Dendritic cell treated with granulocyte-macrophage colony-stimulating factor and Interleukin-4, amounts not matched to agents 40 ng/mL and 50 ng/mL, for 4 days (primary cell): ENCODE measurements at regions not wholly inside any gene's neighbourhood (a gene's known extent, or its start where the extent isn't known, plus 50 kb on each side); places are given as distances from the start of the nearest gene placed in this dataset.

Source experiments
- H3K27ac Mint-ChIP-seq: one replicate; pipeline ENCODE4 v1.8.0; 2022; ENCODE audit warnings: mild to moderate bottlenecking, mixed read lengths
- H3K27me3 Mint-ChIP-seq: one replicate; pipeline ENCODE4 v1.8.0; 2022; ENCODE audit warnings: mild to moderate bottlenecking, mixed read lengths
- H3K36me3 Mint-ChIP-seq: one replicate; pipeline ENCODE4 v1.8.0; 2022; ENCODE audit warnings: low read depth, mixed read lengths
- H3K4me1 Mint-ChIP-seq: one replicate; pipeline ENCODE4 v1.8.0; 2022; ENCODE audit warnings: low read depth, mixed read lengths
- H3K4me3 Mint-ChIP-seq: one replicate; pipeline ENCODE4 v1.8.0; 2022; ENCODE audit warnings: mild to moderate bottlenecking, moderate library complexity, mixed read lengths
- H3K9me3 Mint-ChIP-seq: one replicate; pipeline ENCODE4 v1.8.0; 2022; ENCODE audit warnings: mixed read lengths
- intact Hi-C: fragments of 100-400 bp; cut with micrococcal nuclease; formaldehyde crosslinking; loops from one replicate; pipeline ENCODE4 v1.15.0; 2022

DNA sequence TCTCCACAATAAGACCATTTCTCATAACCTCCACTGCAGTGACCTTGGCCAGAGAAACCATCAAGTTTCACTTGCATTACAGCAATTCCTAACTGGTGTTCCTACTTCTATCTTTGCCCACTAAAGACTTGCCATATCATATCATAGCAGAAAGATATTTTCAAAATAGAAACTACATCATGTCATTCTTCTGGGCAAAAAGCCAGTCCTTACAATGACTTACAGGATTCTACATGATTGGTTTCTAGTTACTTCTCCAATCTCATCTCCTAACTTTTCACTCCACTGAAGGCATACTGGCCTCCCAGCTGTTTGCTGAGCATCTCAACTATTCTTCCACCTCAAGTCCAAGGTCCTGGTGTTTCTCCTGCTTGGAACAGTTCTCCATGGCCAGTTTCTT lies 151.4 kb downstream of the HNMT start:
- Mint-ChIP-seq H3K36me3 (no peaks in the 10 kb centered on the region), H3K27ac (no peak overlapping the region), H3K9me3 (peaks cover 10% of the 10 kb centered on the region), H3K4me3 (no peak overlapping the region), H3K27me3 (no peaks in the 10 kb centered on the region), H3K4me1 (no peaks in the 10 kb centered on the region)
- intact Hi-C loops = no loop called here

DNA sequence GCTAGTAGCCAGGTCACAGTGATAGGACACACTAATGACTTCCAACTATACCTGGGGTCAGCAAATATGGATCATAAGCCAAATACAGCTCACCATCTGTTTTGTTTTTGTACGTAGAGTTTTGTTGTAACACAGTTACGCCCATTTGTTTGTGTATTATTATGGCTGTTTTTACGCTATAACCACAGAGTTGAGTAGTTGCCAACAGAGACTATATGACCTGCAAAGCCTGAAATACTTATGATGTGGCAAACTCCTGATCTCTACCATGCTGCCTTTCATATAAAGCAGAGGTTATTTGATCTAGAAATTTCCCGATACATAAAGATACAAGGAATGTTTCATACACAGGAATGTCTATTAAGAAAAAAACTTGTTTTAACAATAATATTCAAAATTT lies 152.2 kb downstream of the HNMT start:
- Mint-ChIP-seq H3K4me3 (no peak overlapping the region), H3K9me3 (peaks cover 10% of the 10 kb centered on the region), H3K4me1 (no peaks in the 10 kb centered on the region), H3K27me3 (no peaks in the 10 kb centered on the region), H3K27ac (no peak overlapping the region), H3K36me3 (no peaks in the 10 kb centered on the region)
- intact Hi-C loops = no loop called here

DNA sequence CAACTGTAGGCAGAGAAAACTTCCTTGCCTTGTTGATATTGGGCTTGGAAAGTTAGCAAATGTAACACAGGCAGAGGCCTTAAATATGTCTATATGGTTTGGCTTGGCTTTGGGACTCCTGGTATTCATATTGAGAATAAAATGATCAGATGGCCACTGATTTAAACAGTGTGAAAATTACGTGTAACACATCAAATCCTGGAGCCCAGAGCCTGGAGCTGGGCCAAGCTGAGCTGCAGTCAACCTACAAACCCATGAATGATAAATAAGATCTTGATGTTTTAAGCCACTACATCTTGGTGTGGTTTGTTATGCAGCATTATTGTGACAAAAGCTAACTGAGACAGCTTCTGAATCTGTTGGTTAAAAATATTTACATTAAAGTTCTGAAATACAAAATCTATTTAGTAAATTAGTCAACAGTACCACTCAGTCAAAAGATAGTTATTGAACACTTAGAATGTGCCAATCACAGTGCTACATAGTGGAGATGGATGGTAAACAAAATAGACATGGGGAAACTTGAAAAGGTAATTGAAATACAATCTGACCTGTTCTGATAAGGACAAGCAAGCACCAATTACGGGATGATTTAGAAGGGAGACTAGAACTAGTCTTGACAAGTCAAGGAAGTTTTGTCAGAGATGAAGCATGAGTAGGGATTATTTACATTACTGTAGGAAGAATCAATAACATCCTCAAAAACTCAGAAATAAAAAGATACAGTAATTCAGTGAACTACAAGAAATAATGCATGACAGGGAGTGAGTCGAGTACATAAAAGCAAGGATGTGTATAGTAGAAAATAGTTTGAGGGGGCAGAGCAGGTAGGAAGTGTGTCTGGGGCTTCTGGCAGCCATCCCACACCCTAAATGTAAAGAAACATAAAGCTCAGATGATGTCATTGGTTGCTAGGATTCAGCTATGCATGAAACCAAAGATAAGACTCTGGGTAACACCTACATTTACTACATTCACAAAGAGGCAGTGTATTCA lies 157.7 kb downstream of the HNMT start:
- Mint-ChIP-seq H3K9me3 (no peaks in the 10 kb centered on the region), H3K4me3 (no peak overlapping the region), H3K4me1 (no peaks in the 10 kb centered on the region), H3K36me3 (no peaks in the 10 kb centered on the region), H3K27me3 (no peaks in the 10 kb centered on the region), H3K27ac (no peak overlapping the region)
- intact Hi-C loops = no loop called here

DNA sequence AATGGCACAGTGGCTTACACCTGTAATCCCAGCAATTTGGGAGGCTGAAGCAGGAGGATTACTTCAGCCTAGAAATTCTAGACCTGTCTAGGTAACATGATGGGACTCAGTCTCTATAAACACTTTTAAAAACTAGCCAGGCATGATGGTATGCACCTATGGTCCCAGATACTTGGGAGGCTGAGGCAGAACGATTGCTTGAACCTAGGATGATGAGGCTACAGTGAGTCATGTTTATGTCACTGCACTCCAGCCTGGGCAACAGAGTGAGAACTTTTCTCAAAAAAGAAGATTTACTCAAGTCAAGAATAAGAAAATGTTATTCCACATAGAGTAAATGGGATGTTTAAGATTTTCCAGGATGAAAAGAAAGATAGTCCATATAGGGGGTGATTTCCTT lies 158.6 kb downstream of the HNMT start:
- Mint-ChIP-seq H3K27ac (no peak overlapping the region), H3K36me3 (no peaks in the 10 kb centered on the region), H3K4me1 (no peaks in the 10 kb centered on the region), H3K9me3 (no peaks in the 10 kb centered on the region), H3K4me3 (no peak overlapping the region), H3K27me3 (no peaks in the 10 kb centered on the region)
- intact Hi-C loops = no loop called here

DNA sequence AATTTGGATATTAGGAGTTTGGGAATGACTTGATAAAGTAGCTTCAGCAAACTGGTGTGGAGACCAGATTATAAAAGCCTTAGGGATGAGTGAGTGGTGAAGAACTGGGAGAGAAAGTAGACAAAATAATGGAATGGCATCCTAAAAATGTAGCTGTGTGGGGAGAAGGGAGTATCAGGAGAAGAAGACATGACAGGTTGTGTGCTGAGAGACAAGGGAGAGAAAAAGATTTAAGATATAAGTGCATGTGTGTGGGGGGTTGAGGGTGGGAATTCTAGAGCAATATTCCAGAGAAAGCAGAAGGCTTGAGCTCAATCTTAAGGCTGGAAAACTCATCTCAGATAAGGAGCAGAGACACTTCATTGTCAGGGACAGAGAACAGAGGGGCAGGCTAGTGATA lies 159.5 kb downstream of the HNMT start:
- H3K4me1 Mint-ChIP-seq = no peaks in the 10 kb centered on the region
- H3K4me3 Mint-ChIP-seq = no peak overlapping the region
- H3K9me3 Mint-ChIP-seq = no peaks in the 10 kb centered on the region
- intact Hi-C loops = no loop called here
- no peaks in the 10 kb centered on the region for H3K27me3 Mint-ChIP-seq
- H3K36me3 Mint-ChIP-seq = no peaks in the 10 kb centered on the region
- H3K27ac Mint-ChIP-seq = no peak overlapping the region

DNA sequence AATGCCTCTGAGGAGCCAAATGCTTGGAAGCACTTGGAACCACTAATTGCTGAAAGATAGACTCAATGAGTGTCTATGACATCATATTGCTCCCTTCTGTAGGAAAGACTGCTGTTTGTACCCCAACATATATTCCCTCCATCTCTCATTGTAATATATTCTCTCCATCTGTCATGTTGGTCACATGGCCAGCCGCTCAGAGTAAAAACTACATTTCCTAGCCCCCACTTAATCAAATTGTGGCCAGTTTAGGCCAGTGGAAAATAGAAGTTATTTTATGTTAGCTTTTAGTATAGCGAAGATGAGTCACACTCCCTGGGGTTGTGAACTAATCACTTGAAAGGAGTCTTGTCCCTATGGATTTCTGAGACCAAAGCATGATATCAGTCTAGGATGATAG lies 160.2 kb downstream of the HNMT start:
- H3K9me3 Mint-ChIP-seq = no peaks in the 10 kb centered on the region
- no peaks in the 10 kb centered on the region for H3K4me1 Mint-ChIP-seq
- H3K36me3 Mint-ChIP-seq = no peaks in the 10 kb centered on the region
- H3K27ac Mint-ChIP-seq = no peak overlapping the region
- no peak overlapping the region for H3K4me3 Mint-ChIP-seq
- intact Hi-C loops = no loop called here
- H3K27me3 Mint-ChIP-seq = no peaks in the 10 kb centered on the region

DNA sequence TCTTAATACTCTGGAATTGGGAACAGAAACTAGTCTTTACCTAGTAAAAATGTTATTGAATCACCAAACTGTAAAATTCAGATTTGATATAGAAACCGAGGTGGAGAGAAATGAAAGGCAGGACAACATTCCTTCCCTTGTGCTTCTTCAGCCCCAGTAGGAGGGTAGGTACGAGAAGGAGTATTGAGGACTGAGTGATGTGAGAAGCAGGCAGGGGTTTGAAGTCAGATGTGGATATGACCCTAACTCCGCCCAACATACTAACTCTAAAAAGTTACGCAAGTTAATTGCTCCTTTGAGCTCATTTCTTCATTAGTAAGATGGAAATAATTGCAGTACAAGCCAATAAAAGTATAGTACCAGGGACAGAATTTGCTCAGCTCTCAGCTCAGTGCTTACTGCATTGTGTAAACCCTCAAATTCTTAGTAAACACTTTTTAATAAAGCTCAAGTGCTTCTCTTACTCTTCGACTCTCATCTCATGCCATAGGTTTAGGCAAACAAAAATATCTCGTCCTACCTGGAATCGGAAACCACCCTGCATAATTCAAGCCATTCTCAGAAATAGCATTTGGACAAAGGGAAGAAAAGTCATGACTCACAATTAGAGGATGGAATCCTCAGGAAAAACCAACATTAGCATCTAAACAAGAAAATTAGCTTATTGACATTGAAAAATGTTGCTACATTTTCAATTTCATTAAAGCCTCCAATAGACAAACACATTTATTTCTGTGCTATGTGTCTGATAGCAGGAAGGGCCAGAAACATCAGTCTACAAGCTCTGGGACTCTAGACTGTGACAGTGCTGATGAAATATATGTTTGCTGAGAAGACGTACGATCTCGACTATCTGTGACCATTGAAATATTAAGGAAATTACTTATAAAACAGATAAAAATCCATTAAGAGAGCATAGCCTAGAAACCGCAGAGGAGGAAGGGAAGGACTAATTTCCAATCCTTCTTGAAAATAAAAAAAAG lies 161.3 kb downstream of the HNMT start:
- no peaks in the 10 kb centered on the region for H3K27me3 Mint-ChIP-seq
- no peak overlapping the region for H3K27ac Mint-ChIP-seq
- no peaks in the 10 kb centered on the region for H3K9me3 Mint-ChIP-seq
- intact Hi-C loops = no loop called here
- H3K36me3 Mint-ChIP-seq = no peaks in the 10 kb centered on the region
- no peak overlapping the region for H3K4me3 Mint-ChIP-seq
- no peaks in the 10 kb centered on the region for H3K4me1 Mint-ChIP-seq

DNA sequence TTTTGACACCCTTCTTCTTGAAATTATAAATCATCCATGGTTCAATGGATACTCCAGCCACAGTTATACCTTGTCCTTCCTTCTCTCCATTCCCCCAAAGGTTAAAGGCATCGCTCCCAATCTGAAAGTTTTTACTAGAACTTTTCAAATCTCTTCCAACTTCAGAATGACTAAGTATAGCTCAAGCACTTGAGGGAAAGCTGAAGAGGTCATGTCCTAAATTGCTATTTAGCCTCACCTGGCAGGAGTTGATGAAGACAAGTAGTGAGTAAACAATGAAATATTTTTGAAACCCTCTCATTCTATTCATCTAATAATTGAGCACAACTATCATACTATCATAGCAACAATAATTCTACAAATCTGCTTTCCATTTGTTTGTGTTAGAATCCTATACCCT lies 167.8 kb downstream of the HNMT start:
- H3K27ac Mint-ChIP-seq = no peak overlapping the region
- H3K9me3 Mint-ChIP-seq = no peaks in the 10 kb centered on the region
- H3K27me3 Mint-ChIP-seq = no peaks in the 10 kb centered on the region
- no peaks in the 10 kb centered on the region for H3K4me1 Mint-ChIP-seq
- no peak overlapping the region for H3K4me3 Mint-ChIP-seq
- H3K36me3 Mint-ChIP-seq = no peaks in the 10 kb centered on the region
- intact Hi-C loops = no loop called here

DNA sequence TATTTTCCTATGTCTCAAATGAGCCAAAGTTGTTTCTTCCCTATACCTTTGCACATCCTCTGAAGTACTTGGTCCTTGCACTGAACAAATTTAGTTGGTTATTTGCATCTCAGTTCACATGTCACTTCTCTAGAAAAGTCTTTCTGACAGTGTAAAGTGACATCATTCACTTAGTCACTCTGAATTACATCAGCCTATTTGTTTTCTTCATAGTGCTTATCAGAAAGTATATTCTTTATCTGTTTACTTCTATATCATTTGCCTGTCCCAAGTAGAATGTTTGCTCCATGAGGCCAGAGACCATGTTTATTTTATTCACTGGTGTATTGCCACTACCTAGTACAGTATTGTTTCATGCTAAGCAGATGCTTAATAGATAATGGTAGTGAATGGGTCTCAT lies 173.7 kb downstream of the HNMT start:
- intact Hi-C loops = no loop called here
- Mint-ChIP-seq H3K27me3 (no peaks in the 10 kb centered on the region), H3K4me1 (no peaks in the 10 kb centered on the region), H3K27ac (no peak overlapping the region), H3K9me3 (no peaks in the 10 kb centered on the region), H3K4me3 (no peak overlapping the region), H3K36me3 (no peaks in the 10 kb centered on the region)

DNA sequence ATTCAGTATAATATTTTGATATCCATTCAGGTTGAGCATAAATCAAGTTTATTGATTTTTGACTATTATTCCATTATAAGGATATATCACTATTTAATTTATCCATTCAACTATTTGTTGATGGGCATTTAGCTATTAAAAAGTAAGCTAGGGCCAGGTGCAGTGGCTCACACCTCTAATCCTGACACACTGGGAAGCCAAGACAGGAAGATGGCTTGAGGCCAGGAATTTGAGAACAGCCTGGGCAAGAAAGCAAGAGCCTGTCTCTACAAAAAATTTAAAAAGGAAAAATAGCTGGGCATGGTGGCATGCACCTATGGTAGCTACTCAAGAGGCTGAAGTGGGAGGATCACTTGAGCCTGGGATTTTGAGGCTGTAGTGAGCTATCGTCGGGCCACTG lies 183.5 kb downstream of the HNMT start:
- Mint-ChIP-seq H3K27me3 (no peaks in the 10 kb centered on the region), H3K9me3 (no peaks in the 10 kb centered on the region), H3K4me1 (no peaks in the 10 kb centered on the region), H3K27ac (no peak overlapping the region), H3K36me3 (no peaks in the 10 kb centered on the region), H3K4me3 (no peak overlapping the region)
- intact Hi-C loops = no loop called here

DNA sequence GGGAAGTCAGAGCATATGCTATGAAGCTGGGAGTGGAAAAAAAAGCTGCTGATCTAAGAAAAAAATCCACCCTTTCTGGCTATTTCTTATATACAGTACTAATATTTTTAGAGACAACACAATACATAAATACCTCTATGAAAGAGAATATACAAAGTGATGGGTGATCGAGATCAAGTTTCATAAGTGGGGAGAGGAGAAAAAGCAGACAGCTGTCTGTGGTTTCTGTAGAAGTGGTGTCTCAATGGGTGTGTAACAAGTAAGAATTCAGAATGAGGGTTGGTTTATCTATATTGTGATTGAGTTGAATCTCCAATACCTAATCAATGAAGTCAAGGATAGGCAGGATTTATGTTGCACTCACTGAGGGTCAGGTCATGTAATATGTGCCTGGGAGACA lies 191.0 kb downstream of the HNMT start:
- H3K4me1 Mint-ChIP-seq = no peaks in the 10 kb centered on the region
- H3K9me3 Mint-ChIP-seq = no peaks in the 10 kb centered on the region
- no peaks in the 10 kb centered on the region for H3K27me3 Mint-ChIP-seq
- H3K4me3 Mint-ChIP-seq = no peak overlapping the region
- no peak overlapping the region for H3K27ac Mint-ChIP-seq
- intact Hi-C loops = no loop called here
- H3K36me3 Mint-ChIP-seq = no peaks in the 10 kb centered on the region

DNA sequence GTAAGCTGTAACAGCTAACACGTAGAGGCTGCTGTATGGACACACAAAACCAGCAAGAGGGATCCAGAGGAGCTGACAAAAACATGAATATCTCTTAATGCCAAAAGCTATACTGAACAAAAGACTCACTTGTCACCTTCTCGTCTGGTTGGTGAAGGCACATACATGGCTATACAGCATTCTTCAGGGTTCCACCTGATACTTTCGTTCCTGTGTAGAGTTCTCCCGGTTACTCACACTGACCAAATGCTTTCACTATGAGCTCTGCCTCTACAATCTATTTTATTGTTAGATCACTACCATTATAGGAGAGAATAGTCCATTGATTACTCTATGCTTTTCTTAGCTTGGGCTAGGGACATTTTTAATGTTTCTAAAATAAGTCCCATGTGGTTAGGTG lies 193.1 kb downstream of the HNMT start:
- Mint-ChIP-seq H3K4me1 (no peaks in the 10 kb centered on the region), H3K27ac (no peak overlapping the region), H3K4me3 (no peak overlapping the region), H3K9me3 (no peaks in the 10 kb centered on the region), H3K27me3 (no peaks in the 10 kb centered on the region), H3K36me3 (no peaks in the 10 kb centered on the region)
- intact Hi-C loops = no loop called here

DNA sequence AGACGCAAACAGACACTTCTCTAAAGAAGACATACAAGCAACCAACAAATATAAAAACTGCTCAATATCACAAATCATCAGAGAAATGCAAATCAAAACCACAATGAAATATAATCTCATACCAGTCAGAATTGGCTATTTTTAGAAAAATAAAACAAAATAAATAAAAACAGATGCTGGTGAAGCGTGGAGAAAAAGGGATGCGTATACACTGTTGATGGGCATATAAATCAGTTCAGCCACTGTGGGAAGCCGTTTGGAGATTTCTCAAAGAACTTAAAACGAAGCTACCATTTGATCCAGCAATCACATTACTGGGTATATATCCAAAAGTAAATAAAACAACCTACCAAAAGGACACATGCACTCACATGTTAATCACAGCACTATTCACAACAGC lies 206.2 kb downstream of the HNMT start:
- H3K27ac Mint-ChIP-seq = no peak overlapping the region
- intact Hi-C loops = no loop called here
- H3K36me3 Mint-ChIP-seq = no peaks in the 10 kb centered on the region
- no peak overlapping the region for H3K4me3 Mint-ChIP-seq
- H3K4me1 Mint-ChIP-seq = no peaks in the 10 kb centered on the region
- no peaks in the 10 kb centered on the region for H3K27me3 Mint-ChIP-seq
- H3K9me3 Mint-ChIP-seq = peaks cover 32% of the 10 kb centered on the region

DNA sequence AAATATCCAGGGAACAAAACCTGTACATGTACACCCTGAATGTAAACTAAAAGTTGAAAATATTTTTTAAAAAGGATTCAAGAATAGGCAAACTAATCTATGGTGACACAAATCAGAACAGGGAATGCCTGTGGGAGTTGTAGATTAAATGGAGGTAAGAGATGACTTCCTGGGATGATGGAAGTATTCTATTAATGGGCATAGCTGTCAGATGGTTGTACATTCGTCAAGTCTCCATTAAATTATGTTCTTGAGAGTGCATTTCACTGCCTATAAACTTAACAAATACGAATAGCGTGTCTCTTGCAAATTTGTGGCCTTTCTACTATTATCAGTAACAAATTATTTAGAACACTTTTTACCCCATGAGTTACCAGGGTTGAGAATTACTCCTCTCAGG lies 207.0 kb downstream of the HNMT start:
- H3K4me3 Mint-ChIP-seq = no peak overlapping the region
- H3K27me3 Mint-ChIP-seq = no peaks in the 10 kb centered on the region
- H3K9me3 Mint-ChIP-seq = peaks cover 24% of the 10 kb centered on the region
- intact Hi-C loops = no loop called here
- no peaks in the 10 kb centered on the region for H3K4me1 Mint-ChIP-seq
- H3K36me3 Mint-ChIP-seq = no peaks in the 10 kb centered on the region
- H3K27ac Mint-ChIP-seq = no peak overlapping the region
